ENCODE measurements at regions not wholly inside any gene's neighbourhood (a gene's known extent, or its start where the extent isn't known, plus 50 kb on each side); places are given as distances from the start of the nearest gene placed in this dataset.

DNA sequence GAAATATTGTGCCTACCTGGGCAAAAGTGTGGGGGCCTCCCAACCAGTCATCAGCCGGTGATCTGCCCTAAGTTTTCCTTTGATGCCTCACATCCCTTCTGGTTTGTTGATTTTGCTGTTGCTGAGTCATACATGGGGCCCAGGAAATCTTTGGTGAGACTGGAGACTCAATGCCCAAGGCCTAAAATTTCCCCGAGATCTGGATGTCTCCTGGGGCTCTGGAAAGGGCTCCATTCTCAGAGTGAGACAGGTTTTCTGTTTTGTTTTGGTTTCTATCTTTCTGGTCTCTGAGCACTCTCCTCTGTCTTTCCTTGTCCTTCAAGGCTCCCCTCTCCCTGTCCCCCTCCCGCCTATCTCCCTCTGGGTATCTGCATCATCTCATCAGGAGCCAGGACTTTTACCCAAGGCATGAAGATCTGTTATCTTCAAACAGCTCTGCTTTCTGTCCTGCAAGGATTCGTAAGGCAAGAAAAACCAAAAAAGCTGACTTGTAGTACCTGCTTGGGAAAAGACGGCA is 152.8 kb upstream of the MAX start:
- no peak overlapping the region for H3K4me3 Mint-ChIP-seq (ENCODE audit: unreplicated experiment)
- DNase-seq (ENCODE audit: unreplicated experiment), result peak; percentile 92
- POLR2A ChIA-PET, result no interaction called here
- intact Hi-C loops (cut with micrococcal nuclease), result no loop called here
- no TSS peak for BruUV-seq (replicated peaks)
- H3K36me3 Mint-ChIP-seq (ENCODE audit: insufficient read depth, unreplicated experiment), result no peaks in the 10 kb centered on the region
- H3K9me3 Mint-ChIP-seq (ENCODE audit: unreplicated experiment), result no peaks in the 10 kb centered on the region
- peaks cover 39% of the 10 kb centered on the region for H3K4me1 Mint-ChIP-seq (ENCODE audit: insufficient read depth, unreplicated experiment)
- H3K27me3 Mint-ChIP-seq (ENCODE audit: insufficient read depth, unreplicated experiment), result no peaks in the 10 kb centered on the region
- H3K27ac Mint-ChIP-seq (ENCODE audit: low read depth, unreplicated experiment), result peak overlapping the region; percentile 83
- CTCF ChIA-PET, result no interaction called here
- no peak for TF ChIP-seq CTCF (IDR thresholded peaks at IDR 0.05; ENCODE audit: unreplicated experiment)

DNA sequence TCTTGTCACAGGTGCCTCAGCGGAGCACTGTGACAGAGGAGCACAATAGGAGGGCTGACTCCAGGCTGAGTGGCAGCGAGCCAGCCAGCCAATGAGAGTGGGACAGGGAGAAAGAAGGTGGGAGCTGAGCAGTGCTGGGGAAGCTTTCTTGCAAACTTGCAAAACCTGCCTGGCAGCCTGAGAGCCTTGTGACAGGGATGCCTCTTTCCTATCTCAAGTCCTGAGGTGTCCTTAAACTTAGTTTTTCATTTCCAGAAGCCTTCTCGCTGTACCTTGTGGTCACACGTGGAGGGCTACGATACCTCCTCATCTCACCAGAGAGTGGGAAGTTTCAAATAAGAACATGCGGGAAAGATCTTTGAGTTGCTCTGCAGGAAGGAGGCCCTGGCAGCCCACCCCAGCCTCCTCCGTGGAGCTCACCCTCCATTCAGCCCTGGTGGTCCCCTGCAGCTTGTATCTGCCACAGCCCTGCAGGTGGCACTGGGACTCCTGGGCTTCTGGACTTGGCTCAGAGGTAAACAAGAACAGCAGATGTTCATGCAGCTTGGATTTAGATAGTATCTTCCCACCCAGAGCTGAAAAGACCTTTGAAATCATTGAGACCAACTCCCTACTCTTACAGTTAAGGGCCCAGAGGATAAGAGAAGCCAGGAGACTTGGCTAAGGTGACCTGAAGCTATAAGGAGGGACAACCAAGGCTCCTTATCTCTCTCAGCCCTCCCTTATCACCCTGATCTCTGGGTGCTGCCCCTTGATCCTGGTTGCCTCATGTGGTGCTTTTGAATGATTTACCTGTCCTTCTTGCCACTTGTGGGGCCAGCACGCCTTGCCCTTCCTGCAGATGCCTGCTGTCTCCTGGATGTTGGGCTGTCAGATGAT is 153.5 kb upstream of the MAX start:
- H3K27me3 Mint-ChIP-seq (ENCODE audit: insufficient read depth, unreplicated experiment), result no peaks in the 10 kb centered on the region
- POLR2A ChIA-PET, result interaction anchor here (0.6 kb wide), 1 partner anchor 458 kb away, joined by 3 read pairs; no protein-coding TSS in a partner anchor
- no peak overlapping the region for H3K27ac Mint-ChIP-seq (ENCODE audit: low read depth, unreplicated experiment)
- H3K4me1 Mint-ChIP-seq (ENCODE audit: insufficient read depth, unreplicated experiment), result peaks cover 39% of the 10 kb centered on the region
- CTCF ChIA-PET, result no interaction called here
- intact Hi-C loops (cut with micrococcal nuclease), result no loop called here
- peak; percentile 16 for DNase-seq (ENCODE audit: unreplicated experiment)
- no TSS peak for BruUV-seq (replicated peaks)
- H3K36me3 Mint-ChIP-seq (ENCODE audit: insufficient read depth, unreplicated experiment), result no peaks in the 10 kb centered on the region
- no peak overlapping the region for H3K4me3 Mint-ChIP-seq (ENCODE audit: unreplicated experiment)
- H3K9me3 Mint-ChIP-seq (ENCODE audit: unreplicated experiment), result no peaks in the 10 kb centered on the region
- TF ChIP-seq CTCF (IDR thresholded peaks at IDR 0.05; ENCODE audit: unreplicated experiment), result no peak

GRCh38 chr14:65256714-65257113 is 154.4 kb upstream of the MAX start:
- peaks cover 32% of the 10 kb centered on the region for H3K4me1 Mint-ChIP-seq (ENCODE audit: insufficient read depth, unreplicated experiment)
- ChIA-PET CTCF (no interaction called here), POLR2A (no interaction called here)
- intact Hi-C loops (cut with micrococcal nuclease), result no loop called here
- H3K27me3 Mint-ChIP-seq (ENCODE audit: insufficient read depth, unreplicated experiment), result no peaks in the 10 kb centered on the region
- H3K27ac Mint-ChIP-seq (ENCODE audit: low read depth, unreplicated experiment), result no peak overlapping the region
- no TSS peak for BruUV-seq (replicated peaks)
- H3K9me3 Mint-ChIP-seq (ENCODE audit: unreplicated experiment), result peaks cover 7% of the 10 kb centered on the region
- DNase-seq (ENCODE audit: unreplicated experiment), result no peak
- no peaks in the 10 kb centered on the region for H3K36me3 Mint-ChIP-seq (ENCODE audit: insufficient read depth, unreplicated experiment)
- no peak for TF ChIP-seq CTCF (IDR thresholded peaks at IDR 0.05; ENCODE audit: unreplicated experiment)
- H3K4me3 Mint-ChIP-seq (ENCODE audit: unreplicated experiment), result no peak overlapping the region

GRCh38 chr14:65257425-65257824 is 155.1 kb upstream of the FUT8 start:
- no peak for TF ChIP-seq CTCF (IDR thresholded peaks at IDR 0.05; ENCODE audit: unreplicated experiment)
- H3K4me1 Mint-ChIP-seq (ENCODE audit: insufficient read depth, unreplicated experiment), result peaks cover 29% of the 10 kb centered on the region
- no peak overlapping the region for H3K4me3 Mint-ChIP-seq (ENCODE audit: unreplicated experiment)
- ChIA-PET POLR2A (interaction anchor here (0.9 to 1.9 kb wide), 2 partner anchors 10 to 154 kb away, joined by 4 to 5 read pairs; no protein-coding TSS in a partner anchor), CTCF (interaction anchor here (0.6 to 0.7 kb wide), 2 partner anchors 32 to 1497 kb away, joined by 3 to 4 read pairs; no protein-coding TSS in a partner anchor)
- no peak overlapping the region for H3K27ac Mint-ChIP-seq (ENCODE audit: low read depth, unreplicated experiment)
- no TSS peak for BruUV-seq (replicated peaks)
- no peaks in the 10 kb centered on the region for H3K27me3 Mint-ChIP-seq (ENCODE audit: insufficient read depth, unreplicated experiment)
- no peak for DNase-seq (ENCODE audit: unreplicated experiment)
- peaks cover 7% of the 10 kb centered on the region for H3K9me3 Mint-ChIP-seq (ENCODE audit: unreplicated experiment)
- intact Hi-C loops (cut with micrococcal nuclease), result no loop called here
- H3K36me3 Mint-ChIP-seq (ENCODE audit: insufficient read depth, unreplicated experiment), result no peaks in the 10 kb centered on the region

Data from MCF 10A (cell line).